Calu3 (cell line): ENCODE measurements at regions not wholly inside any gene's neighbourhood (a gene's known extent, or its start where the extent isn't known, plus 50 kb on each side); places are given as distances from the start of the nearest gene placed in this dataset.
"Not testable (repeated sequence)": the region's sequence is repeated elsewhere in the genome, so short reads cannot be mapped to it uniquely, and the experiment has no call there.

Experiments
- BruUV-seq: library from RNA; stranded (reverse); fragments of 400-500 nt; replicated peaks from 2 replicates; lab custom pipeline; 2021; lab: Mats Ljungman, UMichigan
- CTCF ChIA-PET: fragments of 300-600 bp; sonication (Branson Sonifier 250); formaldehyde crosslinking; loops from one replicate; lab custom pipeline; 2022; ENCODE audit warnings: antibody characterized with exemption; lab: Charles Lee
- DNase-seq: peaks from one replicate; pipeline ENCODE4 v3.0.0; 2022
- H3K27ac Mint-ChIP-seq: one replicate; pipeline ENCODE4 v1.8.0; 2022; ENCODE audit warnings: mixed read lengths; ENCODE audit not compliant: unreplicated experiment
- H3K27me3 Mint-ChIP-seq: one replicate; pipeline ENCODE4 v1.8.0; 2022; ENCODE audit warnings: mixed read lengths; ENCODE audit not compliant: unreplicated experiment
- H3K36me3 Mint-ChIP-seq: one replicate; pipeline ENCODE4 v1.8.0; 2022; ENCODE audit warnings: mild to moderate bottlenecking, moderate library complexity, mixed read lengths; ENCODE audit not compliant: insufficient read depth, unreplicated experiment
- H3K4me1 Mint-ChIP-seq: one replicate; pipeline ENCODE4 v1.8.0; 2022; ENCODE audit warnings: mild to moderate bottlenecking, low read depth, mixed read lengths; ENCODE audit not compliant: unreplicated experiment
- H3K4me3 Mint-ChIP-seq: one replicate; pipeline ENCODE4 v1.8.0; 2022; ENCODE audit warnings: mild to moderate bottlenecking, low read depth, moderate library complexity, mixed read lengths; ENCODE audit not compliant: unreplicated experiment
- H3K9me3 Mint-ChIP-seq: one replicate; pipeline ENCODE4 v1.8.0; 2022; ENCODE audit warnings: low read depth, mixed read lengths; ENCODE audit not compliant: unreplicated experiment
- CTCF ChIP-seq: fragments of 200-600 bp; IDR thresholded peaks from one replicate; pipeline ENCODE4 v1.8.0; 2022; ENCODE audit warnings: antibody characterized with exemption; ENCODE audit not compliant: unreplicated experiment
- intact Hi-C: fragments of 100-400 bp; cut with micrococcal nuclease; formaldehyde crosslinking; loops from one replicate; pipeline ENCODE4 v1.10.0; 2022; ENCODE audit not compliant: unreplicated experiment

GRCh38 chrX:134045372-134045771 lies 60.0 kb upstream of the GPC3 start:
- intact Hi-C loops, H3K27me3 Mint-ChIP-seq, H3K36me3 Mint-ChIP-seq, CTCF ChIA-PET, BruUV-seq, H3K4me3 Mint-ChIP-seq, H3K27ac Mint-ChIP-seq, DNase-seq, H3K4me1 Mint-ChIP-seq, H3K9me3 Mint-ChIP-seq: not testable (repeated sequence)

- H3K4me3 Mint-ChIP-seq, H3K36me3 Mint-ChIP-seq, CTCF ChIA-PET, intact Hi-C loops, BruUV-seq, H3K9me3 Mint-ChIP-seq, H3K27ac Mint-ChIP-seq, DNase-seq, H3K4me1 Mint-ChIP-seq: not testable (repeated sequence)
- peaks cover 12% of the 10 kb centered on the region for H3K27me3 Mint-ChIP-seq
These were observed 81.7 kb upstream of the GPC3 start for GRCh38 chrX:134067107-134067506.

- intact Hi-C loops, H3K27ac Mint-ChIP-seq, H3K4me1 Mint-ChIP-seq, CTCF ChIA-PET, H3K36me3 Mint-ChIP-seq, H3K9me3 Mint-ChIP-seq, BruUV-seq, DNase-seq, H3K4me3 Mint-ChIP-seq: not testable (repeated sequence)
- H3K27me3 Mint-ChIP-seq, result peaks cover 12% of the 10 kb centered on the region
These were observed 86.5 kb upstream of the GPC3 start for GRCh38 chrX:134071899-134072298.

- Mint-ChIP-seq H3K9me3 (no peaks in the 10 kb centered on the region), H3K4me3 (no peak overlapping the region), H3K4me1 (no peaks in the 10 kb centered on the region), H3K36me3 (peaks cover 7% of the 10 kb centered on the region), H3K27me3 (peaks cover 12% of the 10 kb centered on the region), H3K27ac (no peak overlapping the region)
- BruUV-seq, result no TSS peak
- no peak for TF ChIP-seq CTCF
- intact Hi-C loops, result no loop called here
- DNase-seq, result no peak
- CTCF ChIA-PET, result no interaction called here
These were observed 87.9 kb upstream of the GPC3 start for GRCh38 chrX:134073341-134073740.

GRCh38 chrX:134074151-134074550 lies 88.8 kb upstream of the GPC3 start:
- no peaks in the 10 kb centered on the region for H3K4me1 Mint-ChIP-seq
- intact Hi-C loops, result no loop called here
- peak; percentile 9 for DNase-seq
- H3K36me3 Mint-ChIP-seq, result peaks cover 7% of the 10 kb centered on the region
- no TSS peak for BruUV-seq
- H3K27me3 Mint-ChIP-seq, result peaks cover 12% of the 10 kb centered on the region
- H3K27ac Mint-ChIP-seq, result no peak overlapping the region
- no peaks in the 10 kb centered on the region for H3K9me3 Mint-ChIP-seq
- H3K4me3 Mint-ChIP-seq, result no peak overlapping the region
- CTCF ChIA-PET, result no interaction called here
- TF ChIP-seq CTCF, result no peak

GRCh38 chrX:134075894-134076718 lies 90.7 kb upstream of the GPC3 start:
- intact Hi-C loops, result no loop called here
- DNase-seq, result no peak
- Mint-ChIP-seq H3K9me3 (peaks cover 3% of the 10 kb centered on the region), H3K27me3 (peaks cover 17% of the 10 kb centered on the region), H3K27ac (no peak overlapping the region), H3K4me1 (no peaks in the 10 kb centered on the region), H3K4me3 (no peak overlapping the region), H3K36me3 (peaks cover 2% of the 10 kb centered on the region)
- CTCF ChIA-PET, result no interaction called here
- BruUV-seq, result no TSS peak
- no peak for TF ChIP-seq CTCF
